HEK293 (cell line): ENCODE measurements at regions not wholly inside any gene's neighbourhood (a gene's known extent, or its start where the extent isn't known, plus 50 kb on each side); places are given as distances from the start of the nearest gene placed in this dataset.

ENCODE experiments used
- CTCF ChIA-PET: fragments of 350-600 bp; formaldehyde crosslinking; extraction: SDS; loops from one replicate; lab custom pipeline; 2021; ENCODE audit warnings: antibody characterized with exemption; lab: Yijun Ruan, JAX
- POLR2A ChIA-PET: fragments of 300-600 bp; formaldehyde crosslinking; extraction: SDS; loops from one replicate; lab custom pipeline; 2020; ENCODE audit warnings: antibody characterized with exemption, inconsistent platforms; lab: Yijun Ruan, JAX
- H3K27ac ChIP-seq: fragments of 200-500 bp; sonication (Bioruptor generic); 2 replicates; pipeline ENCODE4 v1.5.1; 2014; ENCODE audit warnings: low read depth, low read length, control low read depth, inconsistent platforms; ENCODE audit errors: extremely low read depth
- H3K36me3 ChIP-seq, 2 experiments: fragments of 200-500 bp in 1 of 2; sonication (Bioruptor generic) in 1 of 2; 1 replicate in 1 of 2; 2 replicates in 1 of 2; pipeline ENCODE4 v1.5.1; 2014 to 2017; ENCODE audit warnings: inconsistent platforms in 2 of 2, low read length in 2 of 2; ENCODE audit not compliant: control insufficient read depth in 2 of 2, insufficient read depth in 1 of 2
- H3K4me1 ChIP-seq: fragments of 200-500 bp; sonication (Bioruptor generic); 2 replicates; pipeline ENCODE4 v1.5.1; 2014; ENCODE audit warnings: mild to moderate bottlenecking, low read length, inconsistent platforms; ENCODE audit not compliant: control insufficient read depth, insufficient read depth
- H3K4me3 ChIP-seq: 2 replicates; pipeline ENCODE4 v1.5.1; 2011; ENCODE audit warnings: low read depth, mild to moderate bottlenecking, control low read depth, low read length, moderate library complexity
- H3K9me3 ChIP-seq: fragments of 200-500 bp; sonication (Bioruptor generic); 2 replicates; pipeline ENCODE4 v1.5.1; 2014; ENCODE audit warnings: low read depth, low read length, inconsistent platforms; ENCODE audit not compliant: control insufficient read depth, insufficient read depth
- HOXA7 ChIP-seq: sonication (generic); formaldehyde crosslinking; IDR thresholded peaks from 2 replicates; pipeline ENCODE4 v1.8.1; 2022; ENCODE audit warnings: missing genetic modification reagents, borderline replicate concordance
- HOXD13 ChIP-seq: sonication (generic); formaldehyde crosslinking; IDR thresholded peaks from 2 replicates; pipeline ENCODE4 v1.8.0; 2022; ENCODE audit warnings: missing genetic modification reagents, borderline replicate concordance
- ZFHX2 ChIP-seq: fragments of 450-650 bp; formaldehyde crosslinking; conservative IDR thresholded peaks from 2 replicates; pipeline ENCODE4 v1.5.1; 2016; ENCODE audit warnings: missing biosample characterization, missing genetic modification characterization
- ZNF114 ChIP-seq: fragments of 450-650 bp; formaldehyde crosslinking; IDR thresholded peaks from 2 replicates; pipeline ENCODE4 v1.5.0; 2017; ENCODE audit warnings: missing biosample characterization, missing genetic modification characterization
- ZNF175 ChIP-seq: fragments of 450-650 bp; formaldehyde crosslinking; IDR thresholded peaks from 2 replicates; pipeline ENCODE4 v1.5.1; 2016; ENCODE audit warnings: missing biosample characterization, missing genetic modification characterization
- ZNF302 ChIP-seq: fragments of 450-650 bp; formaldehyde crosslinking; IDR thresholded peaks from 2 replicates; pipeline ENCODE4 v1.5.1; 2016; ENCODE audit warnings: missing biosample characterization, missing genetic modification characterization, low read depth
- ZNF324 ChIP-seq: fragments of 450-650 bp; formaldehyde crosslinking; IDR thresholded peaks from 2 replicates; pipeline ENCODE4 v1.5.1; 2016; ENCODE audit warnings: missing biosample characterization, missing genetic modification characterization
- ZNF423 ChIP-seq: fragments of 450-650 bp; formaldehyde crosslinking; IDR thresholded peaks from 2 replicates; pipeline ENCODE4 v1.5.1; 2016; ENCODE audit warnings: missing biosample characterization, missing genetic modification characterization
- ZNF48 ChIP-seq: fragments of 450-650 bp; formaldehyde crosslinking; IDR thresholded peaks from 2 replicates; pipeline ENCODE4 v1.5.1; 2016; ENCODE audit warnings: missing biosample characterization, missing genetic modification characterization
- ZNF558 ChIP-seq: fragments of 450-650 bp; formaldehyde crosslinking; IDR thresholded peaks from 2 replicates; pipeline ENCODE4 v1.5.1; 2016; ENCODE audit warnings: missing biosample characterization, missing genetic modification characterization
- ZNF658 ChIP-seq: fragments of 450-650 bp; formaldehyde crosslinking; IDR thresholded peaks from 2 replicates; pipeline ENCODE4; 2016; ENCODE audit warnings: missing biosample characterization, missing genetic modification characterization
- ZNF768 ChIP-seq: fragments of 450-650 bp; formaldehyde crosslinking; IDR thresholded peaks from 2 replicates; pipeline ENCODE4 v1.5.1; 2018; ENCODE audit warnings: missing biosample characterization, mild to moderate bottlenecking, missing genetic modification characterization
- TF ChIP-seq, protein P1 (sequence below): fragments of 450-650 bp; formaldehyde crosslinking; IDR thresholded peaks from 2 replicates; pipeline ENCODE4 v1.5.1; 2017; ENCODE audit warnings: missing biosample characterization, missing genetic modification characterization
- TF ChIP-seq, protein P2 (sequence below): fragments of 450-650 bp; formaldehyde crosslinking; IDR thresholded peaks from 2 replicates; pipeline ENCODE4 v1.5.1; 2016; ENCODE audit warnings: missing biosample characterization, missing genetic modification characterization, borderline replicate concordance
- TF ChIP-seq, protein P3 (sequence below): fragments of 450-650 bp; formaldehyde crosslinking; IDR thresholded peaks from 2 replicates; pipeline ENCODE4 v1.5.1; 2016; ENCODE audit warnings: missing biosample characterization, missing genetic modification characterization
- TF ChIP-seq, protein P4 (sequence below): fragments of 450-650 bp; formaldehyde crosslinking; IDR thresholded peaks from 2 replicates; pipeline ENCODE4 v1.5.1; 2016; ENCODE audit warnings: missing biosample characterization, missing genetic modification characterization

DNA sequence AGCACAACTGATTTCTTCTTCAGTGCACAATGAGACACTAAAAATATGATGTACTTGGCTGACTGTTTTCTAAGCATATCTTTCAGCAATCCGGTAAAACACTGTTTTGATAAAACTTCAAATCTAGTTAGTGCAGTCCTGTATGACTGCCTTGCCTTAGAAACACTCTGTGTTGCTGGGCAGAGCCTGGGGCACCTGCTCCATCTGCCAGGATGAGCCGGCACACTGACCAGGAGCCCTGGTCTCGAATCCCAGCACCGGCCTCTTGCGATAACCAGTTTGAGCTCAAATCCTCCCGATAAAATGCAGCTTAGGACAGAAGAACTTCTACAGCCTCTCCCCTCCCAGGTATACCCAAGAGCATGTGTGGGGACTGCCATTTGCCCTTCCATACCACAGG lies 199.5 kb downstream of the SIPA1L2 start:
- no peak overlapping the region for H3K27ac ChIP-seq
- peaks cover 4 to 26% of the 10 kb centered on the region in 2 experiments; a peak in 2 of 3 replicates for H3K36me3 ChIP-seq
- H3K4me1 ChIP-seq, result peaks cover 7% of the 10 kb centered on the region; the same call in 1 of the 2 replicates
- no peak overlapping the region for H3K4me3 ChIP-seq
- TF ChIP-seq ZFHX2 (tag by site-specific recombination) (no peak), ZNF658 (no peak), HOXD13 (CRISPR knock-in tag) (no peak), ZNF114 (tag by site-specific recombination) (no peak), ZNF423 (tag by site-specific recombination) (no peak), ZNF48 (no peak), ZNF768 (tag by site-specific recombination) (no peak), ZNF324 (no peak), ZNF558 (no peak), HOXA7 (CRISPR knock-in tag) (no peak), ZNF302 (tag by site-specific recombination) (no peak), ZNF175 (no peak)
- TF ChIP-seq, protein P1, sequence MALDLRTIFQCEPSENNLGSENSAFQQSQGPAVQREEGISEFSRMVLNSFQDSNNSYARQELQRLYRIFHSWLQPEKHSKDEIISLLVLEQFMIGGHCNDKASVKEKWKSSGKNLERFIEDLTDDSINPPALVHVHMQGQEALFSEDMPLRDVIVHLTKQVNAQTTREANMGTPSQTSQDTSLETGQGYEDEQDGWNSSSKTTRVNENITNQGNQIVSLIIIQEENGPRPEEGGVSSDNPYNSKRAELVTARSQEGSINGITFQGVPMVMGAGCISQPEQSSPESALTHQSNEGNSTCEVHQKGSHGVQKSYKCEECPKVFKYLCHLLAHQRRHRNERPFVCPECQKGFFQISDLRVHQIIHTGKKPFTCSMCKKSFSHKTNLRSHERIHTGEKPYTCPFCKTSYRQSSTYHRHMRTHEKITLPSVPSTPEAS (tag by site-specific recombination), result no peak
- TF ChIP-seq, protein P2, sequence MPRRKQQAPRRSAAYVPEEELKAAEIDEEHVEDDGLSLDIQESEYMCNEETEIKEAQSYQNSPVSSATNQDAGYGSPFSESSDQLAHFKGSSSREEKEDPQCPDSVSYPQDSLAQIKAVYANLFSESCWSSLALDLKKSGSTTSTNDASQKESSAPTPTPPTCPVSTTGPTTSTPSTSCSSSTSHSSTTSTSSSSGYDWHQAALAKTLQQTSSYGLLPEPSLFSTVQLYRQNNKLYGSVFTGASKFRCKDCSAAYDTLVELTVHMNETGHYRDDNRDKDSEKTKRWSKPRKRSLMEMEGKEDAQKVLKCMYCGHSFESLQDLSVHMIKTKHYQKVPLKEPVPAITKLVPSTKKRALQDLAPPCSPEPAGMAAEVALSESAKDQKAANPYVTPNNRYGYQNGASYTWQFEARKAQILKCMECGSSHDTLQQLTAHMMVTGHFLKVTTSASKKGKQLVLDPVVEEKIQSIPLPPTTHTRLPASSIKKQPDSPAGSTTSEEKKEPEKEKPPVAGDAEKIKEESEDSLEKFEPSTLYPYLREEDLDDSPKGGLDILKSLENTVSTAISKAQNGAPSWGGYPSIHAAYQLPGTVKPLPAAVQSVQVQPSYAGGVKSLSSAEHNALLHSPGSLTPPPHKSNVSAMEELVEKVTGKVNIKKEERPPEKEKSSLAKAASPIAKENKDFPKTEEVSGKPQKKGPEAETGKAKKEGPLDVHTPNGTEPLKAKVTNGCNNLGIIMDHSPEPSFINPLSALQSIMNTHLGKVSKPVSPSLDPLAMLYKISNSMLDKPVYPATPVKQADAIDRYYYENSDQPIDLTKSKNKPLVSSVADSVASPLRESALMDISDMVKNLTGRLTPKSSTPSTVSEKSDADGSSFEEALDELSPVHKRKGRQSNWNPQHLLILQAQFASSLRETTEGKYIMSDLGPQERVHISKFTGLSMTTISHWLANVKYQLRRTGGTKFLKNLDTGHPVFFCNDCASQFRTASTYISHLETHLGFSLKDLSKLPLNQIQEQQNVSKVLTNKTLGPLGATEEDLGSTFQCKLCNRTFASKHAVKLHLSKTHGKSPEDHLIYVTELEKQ (tag by site-specific recombination), result no peak
- TF ChIP-seq, protein P3, sequence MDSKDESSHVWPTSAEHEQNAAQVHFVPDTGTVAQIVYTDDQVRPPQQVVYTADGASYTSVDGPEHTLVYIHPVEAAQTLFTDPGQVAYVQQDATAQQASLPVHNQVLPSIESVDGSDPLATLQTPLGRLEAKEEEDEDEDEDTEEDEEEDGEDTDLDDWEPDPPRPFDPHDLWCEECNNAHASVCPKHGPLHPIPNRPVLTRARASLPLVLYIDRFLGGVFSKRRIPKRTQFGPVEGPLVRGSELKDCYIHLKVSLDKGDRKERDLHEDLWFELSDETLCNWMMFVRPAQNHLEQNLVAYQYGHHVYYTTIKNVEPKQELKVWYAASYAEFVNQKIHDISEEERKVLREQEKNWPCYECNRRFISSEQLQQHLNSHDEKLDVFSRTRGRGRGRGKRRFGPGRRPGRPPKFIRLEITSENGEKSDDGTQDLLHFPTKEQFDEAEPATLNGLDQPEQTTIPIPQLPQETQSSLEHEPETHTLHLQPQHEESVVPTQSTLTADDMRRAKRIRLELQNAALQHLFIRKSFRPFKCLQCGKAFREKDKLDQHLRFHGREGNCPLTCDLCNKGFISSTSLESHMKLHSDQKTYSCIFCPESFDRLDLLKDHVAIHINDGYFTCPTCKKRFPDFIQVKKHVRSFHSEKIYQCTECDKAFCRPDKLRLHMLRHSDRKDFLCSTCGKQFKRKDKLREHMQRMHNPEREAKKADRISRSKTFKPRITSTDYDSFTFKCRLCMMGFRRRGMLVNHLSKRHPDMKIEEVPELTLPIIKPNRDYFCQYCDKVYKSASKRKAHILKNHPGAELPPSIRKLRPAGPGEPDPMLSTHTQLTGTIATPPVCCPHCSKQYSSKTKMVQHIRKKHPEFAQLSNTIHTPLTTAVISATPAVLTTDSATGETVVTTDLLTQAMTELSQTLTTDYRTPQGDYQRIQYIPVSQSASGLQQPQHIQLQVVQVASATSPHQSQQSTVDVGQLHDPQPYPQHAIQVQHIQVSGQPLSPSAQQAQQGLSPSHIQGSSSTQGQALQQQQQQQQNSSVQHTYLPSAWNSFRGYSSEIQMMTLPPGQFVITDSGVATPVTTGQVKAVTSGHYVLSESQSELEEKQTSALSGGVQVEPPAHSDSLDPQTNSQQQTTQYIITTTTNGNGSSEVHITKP, result no peak
- TF ChIP-seq, protein P4, sequence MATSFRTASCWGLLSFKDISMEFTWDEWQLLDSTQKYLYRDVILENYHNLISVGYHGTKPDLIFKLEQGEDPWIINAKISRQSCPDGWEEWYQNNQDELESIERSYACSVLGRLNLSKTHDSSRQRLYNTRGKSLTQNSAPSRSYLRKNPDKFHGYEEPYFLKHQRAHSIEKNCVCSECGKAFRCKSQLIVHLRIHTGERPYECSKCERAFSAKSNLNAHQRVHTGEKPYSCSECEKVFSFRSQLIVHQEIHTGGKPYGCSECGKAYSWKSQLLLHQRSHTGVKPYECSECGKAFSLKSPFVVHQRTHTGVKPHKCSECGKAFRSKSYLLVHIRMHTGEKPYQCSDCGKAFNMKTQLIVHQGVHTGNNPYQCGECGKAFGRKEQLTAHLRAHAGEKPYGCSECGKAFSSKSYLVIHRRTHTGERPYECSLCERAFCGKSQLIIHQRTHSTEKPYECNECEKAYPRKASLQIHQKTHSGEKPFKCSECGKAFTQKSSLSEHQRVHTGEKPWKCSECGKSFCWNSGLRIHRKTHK (tag by site-specific recombination), result no peak
- CTCF ChIA-PET, result no interaction called here
- H3K9me3 ChIP-seq, result no peaks in the 10 kb centered on the region
- POLR2A ChIA-PET, result interaction anchor here (0.7 kb wide), 1 partner anchor 199 kb away, joined by 3 read pairs; the partner anchor contains the start of gene SIPA1L2
